CD8-positive, alpha-beta memory T cell (primary cell): ENCODE measurements at regions not wholly inside any gene's neighbourhood (a gene's known extent, or its start where the extent isn't known, plus 50 kb on each side); places are given as distances from the start of the nearest gene placed in this dataset.

Experiments
- CTCF ChIA-PET: fragments of 350-600 bp; sonication (Branson Sonifier 250); formaldehyde crosslinking; loops from one replicate; lab custom pipeline; 2021; ENCODE audit warnings: antibody characterized with exemption; lab: Charles Lee
- POLR2A ChIA-PET: fragments of 350-600 bp; sonication (Branson Sonifier 250); formaldehyde crosslinking; loops from one replicate; lab custom pipeline; 2021; ENCODE audit warnings: antibody characterized with exemption; lab: Charles Lee
- DNase-seq, 5 donors: peaks; one replicate each; pipeline versions ENCODE4 v3.0.0 to v3.0.0-alpha.2; 2020 to 2022; ENCODE audit warnings: mixed read lengths in 1 of 5
- H3K27ac ChIP-seq: one replicate; pipeline ENCODE4 v1.7.0; 2013; ENCODE audit warnings: low read depth, mild to moderate bottlenecking, low read length, moderate library complexity
- H3K27me3 ChIP-seq: 2 replicates; pipeline ENCODE4 v1.7.0; 2013; ENCODE audit warnings: low read length, mild to moderate bottlenecking; ENCODE audit not compliant: insufficient read depth, poor library complexity, severe bottlenecking
- H3K36me3 ChIP-seq: 2 replicates; pipeline ENCODE4 v1.7.0; 2013; ENCODE audit warnings: mild to moderate bottlenecking, low read length, moderate library complexity; ENCODE audit not compliant: insufficient read depth
- H3K4me1 ChIP-seq: 2 replicates; pipeline ENCODE4 v1.7.0; 2013; ENCODE audit warnings: mild to moderate bottlenecking, low read length, moderate library complexity; ENCODE audit not compliant: insufficient read depth
- H3K4me3 ChIP-seq: 2 replicates; pipeline ENCODE4 v1.7.0; 2013; ENCODE audit warnings: mild to moderate bottlenecking, low read length
- H3K9me3 ChIP-seq: 2 replicates; pipeline ENCODE4 v1.7.0; 2013; ENCODE audit warnings: mild to moderate bottlenecking, low read length
- H3K27ac Mint-ChIP-seq, 8 donors: one replicate each; pipeline ENCODE4 v1.8.0; 2020 to 2021; ENCODE audit warnings: mixed read lengths in 8 of 8, mild to moderate bottlenecking in 6 of 8, inconsistent platforms in 3 of 8, moderate library complexity in 3 of 8
- H3K27me3 Mint-ChIP-seq, 2 donors: one replicate each; pipeline ENCODE4 v1.8.0; 2020 to 2021; ENCODE audit warnings: mixed read lengths in 2 of 2, mild to moderate bottlenecking in 1 of 2, moderate library complexity in 1 of 2
- H3K36me3 Mint-ChIP-seq, 3 donors: one replicate each; pipeline ENCODE4 v1.8.0; 2020 to 2021; ENCODE audit warnings: mixed read lengths in 3 of 3, inconsistent platforms in 1 of 3, mild to moderate bottlenecking in 1 of 3
- H3K4me1 Mint-ChIP-seq, 3 donors: one replicate each; pipeline ENCODE4 v1.8.0; 2020 to 2021; ENCODE audit warnings: mixed read lengths in 3 of 3, inconsistent platforms in 1 of 3, mild to moderate bottlenecking in 1 of 3
- H3K4me3 Mint-ChIP-seq, 7 donors: one replicate each; pipeline ENCODE4 v1.8.0; 2020 to 2021; ENCODE audit warnings: mixed read lengths in 7 of 7, mild to moderate bottlenecking in 6 of 7, moderate library complexity in 4 of 7, inconsistent platforms in 2 of 7
- H3K9me3 Mint-ChIP-seq, 5 donors: one replicate each; pipeline ENCODE4 v1.8.0; 2020 to 2022; ENCODE audit warnings: mixed read lengths in 5 of 5, mild to moderate bottlenecking in 3 of 5, moderate library complexity in 2 of 5, inconsistent platforms in 1 of 5

GRCh38 chr13:102947745-102948405 is 102.0 kb downstream of the ERCC5 start:
- Histone ChIP-seq H3K9me3 (no peaks in the 10 kb centered on the region), H3K36me3 (no peaks in the 10 kb centered on the region), H3K27me3 (no peaks in the 10 kb centered on the region), H3K27ac (no peak overlapping the region), H3K4me3 (no peak overlapping the region), H3K4me1 (no peaks in the 10 kb centered on the region)
- Mint-ChIP-seq H3K4me3 (no peak overlapping the region), H3K27ac (no peak overlapping the region), H3K9me3 (peaks cover 0 to 6% (median 2%) of the 10 kb centered on the region in 5 donors), H3K4me1 (no peaks in the 10 kb centered on the region), H3K27me3 (peaks cover 13 to 17% of the 10 kb centered on the region in 2 donors), H3K36me3 (peaks cover 0 to under 1% (median 0%) of the 10 kb centered on the region in 3 donors)
- no peak for DNase-seq
- ChIA-PET CTCF (no interaction called here), POLR2A (no interaction called here)

GRCh38 chr13:102945886-102946285 is 100.1 kb downstream of the ERCC5 start:
- POLR2A ChIA-PET, result no interaction called here
- no peaks in the 10 kb centered on the region for H3K27me3 ChIP-seq
- no peaks in the 10 kb centered on the region for H3K9me3 ChIP-seq
- Mint-ChIP-seq H3K36me3 (no peaks in the 10 kb centered on the region), H3K4me3 (no peak overlapping the region), H3K27ac (no peak overlapping the region), H3K9me3 (peaks cover 2 to 9% (median 5%) of the 10 kb centered on the region in 5 donors), H3K4me1 (no peaks in the 10 kb centered on the region), H3K27me3 (peaks cover 9 to 21% of the 10 kb centered on the region in 2 donors)
- no peaks in the 10 kb centered on the region for H3K36me3 ChIP-seq
- CTCF ChIA-PET, result no interaction called here
- H3K27ac ChIP-seq, result no peak overlapping the region
- no peak for DNase-seq
- no peak overlapping the region for H3K4me3 ChIP-seq
- no peaks in the 10 kb centered on the region for H3K4me1 ChIP-seq

GRCh38 chr13:102945324-102945815 is 99.5 kb downstream of the ERCC5 start:
- Mint-ChIP-seq H3K36me3 (no peaks in the 10 kb centered on the region), H3K27me3 (peaks cover 8 to 21% of the 10 kb centered on the region in 2 donors), H3K4me1 (no peaks in the 10 kb centered on the region), H3K9me3 (peaks cover 2 to 9% (median 5%) of the 10 kb centered on the region in 5 donors), H3K27ac (no peak overlapping the region), H3K4me3 (no peak overlapping the region)
- H3K27ac ChIP-seq, result no peak overlapping the region
- no peaks in the 10 kb centered on the region for H3K27me3 ChIP-seq
- no peak for DNase-seq
- no peaks in the 10 kb centered on the region for H3K4me1 ChIP-seq
- H3K9me3 ChIP-seq, result no peaks in the 10 kb centered on the region
- CTCF ChIA-PET, result no interaction called here
- H3K4me3 ChIP-seq, result no peak overlapping the region
- POLR2A ChIA-PET, result no interaction called here
- no peaks in the 10 kb centered on the region for H3K36me3 ChIP-seq

- no peak overlapping the region for H3K27ac Mint-ChIP-seq
Measured at GRCh38 chr13:102944821-102945220, 99.0 kb downstream of the ERCC5 start.

GRCh38 chr13:102940770-102941169 is 94.9 kb downstream of the ERCC5 start:
- ChIA-PET POLR2A (no interaction called here), CTCF (no interaction called here)
- no peaks in the 10 kb centered on the region for H3K36me3 ChIP-seq
- no peak overlapping the region for H3K4me3 Mint-ChIP-seq
- no peak overlapping the region for H3K4me3 ChIP-seq
- H3K27me3 ChIP-seq, result no peaks in the 10 kb centered on the region
- H3K27me3 Mint-ChIP-seq, result peaks cover 6 to 31% of the 10 kb centered on the region in 2 donors
- no peaks in the 10 kb centered on the region for H3K4me1 ChIP-seq
- H3K9me3 Mint-ChIP-seq, result peaks cover 3 to 9% (median 5%) of the 10 kb centered on the region in 5 donors
- H3K4me1 Mint-ChIP-seq, result no peaks in the 10 kb centered on the region
- no peaks in the 10 kb centered on the region for H3K9me3 ChIP-seq
- DNase-seq, result no peak
- no peak overlapping the region for H3K27ac Mint-ChIP-seq
- no peaks in the 10 kb centered on the region for H3K36me3 Mint-ChIP-seq
- no peak overlapping the region for H3K27ac ChIP-seq

More at GRCh38 chr13:102944821-102945220, 99.0 kb downstream of the ERCC5 start:
- H3K4me3 Mint-ChIP-seq, result no peak overlapping the region
- no peaks in the 10 kb centered on the region for H3K4me1 Mint-ChIP-seq
- DNase-seq, result no peak
- CTCF ChIA-PET, result no interaction called here
- Histone ChIP-seq H3K27ac (no peak overlapping the region), H3K9me3 (no peaks in the 10 kb centered on the region), H3K36me3 (no peaks in the 10 kb centered on the region), H3K27me3 (no peaks in the 10 kb centered on the region), H3K4me1 (no peaks in the 10 kb centered on the region), H3K4me3 (no peak overlapping the region)
- H3K36me3 Mint-ChIP-seq, result no peaks in the 10 kb centered on the region
- POLR2A ChIA-PET, result no interaction called here
- peaks cover 8 to 26% of the 10 kb centered on the region in 2 donors for H3K27me3 Mint-ChIP-seq
- H3K9me3 Mint-ChIP-seq, result peaks cover 3 to 9% (median 7%) of the 10 kb centered on the region in 5 donors

GRCh38 chr13:102940143-102940542 is 94.3 kb downstream of the ERCC5 start:
- Mint-ChIP-seq H3K4me3 (no peak overlapping the region), H3K27me3 (peaks cover 6 to 35% of the 10 kb centered on the region in 2 donors), H3K4me1 (no peaks in the 10 kb centered on the region), H3K36me3 (no peaks in the 10 kb centered on the region), H3K9me3 (peaks cover 3 to 9% (median 5%) of the 10 kb centered on the region in 5 donors), H3K27ac (no peak overlapping the region)
- no peaks in the 10 kb centered on the region for H3K36me3 ChIP-seq
- H3K27me3 ChIP-seq, result no peaks in the 10 kb centered on the region
- H3K4me3 ChIP-seq, result no peak overlapping the region
- H3K27ac ChIP-seq, result no peak overlapping the region
- no peaks in the 10 kb centered on the region for H3K9me3 ChIP-seq
- no peaks in the 10 kb centered on the region for H3K4me1 ChIP-seq
- no peak for DNase-seq
- ChIA-PET POLR2A (no interaction called here), CTCF (no interaction called here)

- Histone ChIP-seq H3K27ac (no peak overlapping the region), H3K36me3 (no peaks in the 10 kb centered on the region), H3K4me3 (no peak overlapping the region), H3K4me1 (no peaks in the 10 kb centered on the region), H3K9me3 (no peaks in the 10 kb centered on the region), H3K27me3 (no peaks in the 10 kb centered on the region)
- ChIA-PET CTCF (no interaction called here), POLR2A (no interaction called here)
- Mint-ChIP-seq H3K27me3 (peaks cover 4 to 28% of the 10 kb centered on the region in 2 donors), H3K9me3 (peaks cover 0 to 5% (median 1%) of the 10 kb centered on the region in 5 donors), H3K4me3 (no peak overlapping the region), H3K27ac (no peak overlapping the region), H3K4me1 (no peaks in the 10 kb centered on the region), H3K36me3 (no peaks in the 10 kb centered on the region)
- DNase-seq, result no peak
Measured at GRCh38 chr13:102935896-102936321, 90.1 kb downstream of the ERCC5 start.

- H3K4me1 ChIP-seq, result no peaks in the 10 kb centered on the region
- Mint-ChIP-seq H3K4me1 (no peaks in the 10 kb centered on the region), H3K27ac (no peak overlapping the region), H3K4me3 (no peak overlapping the region), H3K36me3 (no peaks in the 10 kb centered on the region), H3K27me3 (peaks cover 3 to 27% of the 10 kb centered on the region in 2 donors), H3K9me3 (peaks cover 0 to 3% (median 0%) of the 10 kb centered on the region in 5 donors)
- H3K27ac ChIP-seq, result no peak overlapping the region
- H3K4me3 ChIP-seq, result no peak overlapping the region
- no peaks in the 10 kb centered on the region for H3K27me3 ChIP-seq
- ChIA-PET CTCF (no interaction called here), POLR2A (no interaction called here)
- H3K36me3 ChIP-seq, result no peaks in the 10 kb centered on the region
- H3K9me3 ChIP-seq, result no peaks in the 10 kb centered on the region
- no peak for DNase-seq
Measured at GRCh38 chr13:102933523-102933922, 87.7 kb downstream of the ERCC5 start.
